ENCODE measurements at regions not wholly inside any gene's neighbourhood (a gene's known extent, or its start where the extent isn't known, plus 50 kb on each side); places are given as distances from the start of the nearest gene placed in this dataset.

- DNase-seq (ENCODE audit: low read depth, low spot score): no peak
Measured at GRCh38 chr11:95717314-95717713, 72.3 kb downstream of the FAM76B start.

- DNase-seq (ENCODE audit: low read depth, low spot score): no peak
Measured at GRCh38 chr11:95716266-95716665, 73.3 kb downstream of the FAM76B start.

- no peak for DNase-seq (ENCODE audit: low read depth, low spot score)
Measured at GRCh38 chr11:95715777-95716241, 73.8 kb downstream of the FAM76B start.

GRCh38 chr11:95714843-95715776 is 74.5 kb downstream of the FAM76B start:
- no peak for DNase-seq (ENCODE audit: low read depth, low spot score)

- DNase-seq (ENCODE audit: low read depth, low spot score): no peak
Measured at GRCh38 chr11:95713428-95713827, 76.2 kb downstream of the FAM76B start.

- no peak for DNase-seq (ENCODE audit: low read depth, low spot score)
Measured at GRCh38 chr11:95711945-95712221, 77.7 kb downstream of the FAM76B start.

GRCh38 chr11:95711162-95711944 is 78.2 kb downstream of the FAM76B start:
- no peak for DNase-seq (ENCODE audit: low read depth, low spot score)

- DNase-seq (ENCODE audit: low read depth, low spot score): peak; percentile 16
Measured at GRCh38 chr11:95708681-95709080, 80.9 kb downstream of the FAM76B start.

GRCh38 chr11:95706974-95707387 is 82.6 kb downstream of the FAM76B start:
- no peak for DNase-seq (ENCODE audit: low read depth, low spot score)

- DNase-seq (ENCODE audit: low read depth, low spot score): peak; percentile 94
Measured at GRCh38 chr11:95705485-95706124, 84.0 kb downstream of the FAM76B start.

GRCh38 chr11:95704865-95705264 is 84.7 kb downstream of the FAM76B start:
- DNase-seq (ENCODE audit: low read depth, low spot score): no peak

GRCh38 chr11:95703049-95703448 is 86.5 kb downstream of the FAM76B start:
- DNase-seq (ENCODE audit: low read depth, low spot score): no peak

- DNase-seq (ENCODE audit: low read depth, low spot score): no peak
Measured at GRCh38 chr11:95702526-95702925, 87.1 kb downstream of the FAM76B start.

- no peak for DNase-seq (ENCODE audit: low read depth, low spot score)
Measured at GRCh38 chr11:95700471-95700817, 89.1 kb downstream of the FAM76B start.

- no peak for DNase-seq (ENCODE audit: low read depth, low spot score)
Measured at GRCh38 chr11:95699631-95700470, 89.7 kb downstream of the FAM76B start.

GRCh38 chr11:95698676-95699557 is 90.7 kb downstream of the FAM76B start:
- no peak for DNase-seq (ENCODE audit: low read depth, low spot score)

GRCh38 chr11:95697614-95698408 is 91.8 kb downstream of the FAM76B start:
- DNase-seq (ENCODE audit: low read depth, low spot score): peak; percentile 14

GRCh38 chr11:95695181-95695580 is 94.4 kb downstream of the FAM76B start:
- no peak for DNase-seq (ENCODE audit: low read depth, low spot score)

- no peak for DNase-seq (ENCODE audit: low read depth, low spot score)
Measured at GRCh38 chr11:95693298-95693697, 96.3 kb downstream of the FAM76B start.
